Neuronal stem cell (in vitro differentiated cells): ENCODE measurements at regions not wholly inside any gene's neighbourhood (a gene's known extent, or its start where the extent isn't known, plus 50 kb on each side); places are given as distances from the start of the nearest gene placed in this dataset.

Source experiments
- DNase-seq: peaks from one replicate; pipeline ENCODE4 v3.0.0-alpha.2; 2013; ENCODE audit warnings: low spot score
- H2AFZ ChIP-seq: one replicate; pipeline ENCODE4 v1.6.1; 2013; ENCODE audit warnings: mild to moderate bottlenecking, low read length, inconsistent platforms
- H2AK5ac ChIP-seq: 2 replicates; pipeline ENCODE4 v1.6.1; 2013; ENCODE audit warnings: low read depth, mild to moderate bottlenecking, inconsistent platforms, low read length, moderate library complexity, mixed read lengths
- H2BK120ac ChIP-seq: 2 replicates; pipeline ENCODE4 v1.6.1; 2013; ENCODE audit warnings: low read depth, mild to moderate bottlenecking, inconsistent platforms, low read length, moderate library complexity, mixed read lengths
- H2BK12ac ChIP-seq: one replicate; pipeline ENCODE4 v1.6.1; 2013; ENCODE audit warnings: low read length, inconsistent platforms
- H2BK15ac ChIP-seq: 2 replicates; pipeline ENCODE4 v1.6.1; 2013; ENCODE audit warnings: mild to moderate bottlenecking, low read length, inconsistent platforms, mixed read lengths
- H2BK5ac ChIP-seq: one replicate; pipeline ENCODE4 v1.6.1; 2013; ENCODE audit warnings: inconsistent platforms, mild to moderate bottlenecking, low read length, moderate library complexity
- H3K14ac ChIP-seq: one replicate; pipeline ENCODE4 v1.6.1; 2013; ENCODE audit warnings: low read length, inconsistent platforms
- H3K18ac ChIP-seq: 2 replicates; pipeline ENCODE4 v1.6.1; 2013; ENCODE audit warnings: low read length, inconsistent platforms
- H3K23ac ChIP-seq: 2 replicates; pipeline ENCODE4 v1.6.1; 2013; ENCODE audit warnings: low read depth, mild to moderate bottlenecking, mixed read lengths, low read length, inconsistent platforms; ENCODE audit not compliant: poor library complexity
- H3K27ac ChIP-seq: replicated peaks from 3 replicates; pipeline ENCODE4 v1.5.1; 2013; ENCODE audit warnings: low read length, inconsistent platforms
- H3K27me3 ChIP-seq, 3 experiments: 2 replicates each; pipeline ENCODE4 v1.6.1; 2013; ENCODE audit warnings: low read length in 3 of 3, mild to moderate bottlenecking in 2 of 3, inconsistent platforms in 1 of 3, low read depth in 1 of 3, mixed read lengths in 1 of 3, moderate library complexity in 1 of 3; ENCODE audit not compliant: control insufficient read depth in 3 of 3, insufficient read depth in 3 of 3
- H3K36me3 ChIP-seq, 2 donors: replicated peaks in 1 of 2; 2 replicates each; pipeline ENCODE4 v1.6.1; 2013; ENCODE audit warnings: low read length in 2 of 2; ENCODE audit not compliant: control insufficient read depth in 2 of 2, insufficient read depth in 2 of 2
- H3K4ac ChIP-seq: 2 replicates; pipeline ENCODE4 v1.6.1; 2013; ENCODE audit warnings: inconsistent platforms, mild to moderate bottlenecking, low read length, moderate library complexity
- H3K4me1 ChIP-seq, 2 donors: 1 replicate in 1 of 2; 2 replicates in 1 of 2; pipeline ENCODE4 v1.6.1; 2013; ENCODE audit warnings: low read length in 2 of 2, low read depth in 1 of 2; ENCODE audit not compliant: control insufficient read depth in 2 of 2, insufficient read depth in 1 of 2
- H3K4me2 ChIP-seq: one replicate; pipeline ENCODE4 v1.6.1; 2013; ENCODE audit warnings: mild to moderate bottlenecking, low read length, inconsistent platforms; ENCODE audit not compliant: insufficient read depth, poor library complexity, severe bottlenecking
- H3K4me3 ChIP-seq, 2 donors: 2 replicates each; pipeline ENCODE4 v1.5.1; 2013; ENCODE audit warnings: low read length in 2 of 2, mild to moderate bottlenecking in 2 of 2, inconsistent platforms in 1 of 2, moderate library complexity in 1 of 2
- H3K79me1 ChIP-seq: one replicate; pipeline ENCODE4 v1.6.1; 2013; ENCODE audit warnings: low read depth, mild to moderate bottlenecking, inconsistent platforms, low read length, moderate library complexity
- H3K9ac ChIP-seq: one replicate; pipeline ENCODE4 v1.6.1; 2013; ENCODE audit warnings: mild to moderate bottlenecking, low read depth, low read length, inconsistent platforms; ENCODE audit not compliant: poor library complexity
- H3K9me3 ChIP-seq, 2 donors: replicated peaks in 1 of 2; 2 replicates each; pipeline versions ENCODE3 to v1.6.1; 2013; ENCODE audit warnings: low read length in 2 of 2, mild to moderate bottlenecking in 2 of 2, inconsistent platforms in 1 of 2, low read depth in 1 of 2, mixed read lengths in 1 of 2, moderate library complexity in 1 of 2; ENCODE audit not compliant: control insufficient read depth in 2 of 2, insufficient read depth in 1 of 2
- H4K8ac ChIP-seq: one replicate; pipeline ENCODE4 v1.6.1; 2013; ENCODE audit warnings: low read depth, mild to moderate bottlenecking, inconsistent platforms, low read length, moderate library complexity
- H4K91ac ChIP-seq: one replicate; pipeline ENCODE4 v1.6.1; 2013; ENCODE audit warnings: low read length, low read depth, mild to moderate bottlenecking, inconsistent platforms; ENCODE audit not compliant: poor library complexity
- WGBS, 2 donors: extraction: QIAGEN DNeasy Blood & Tissue Kit; methylation state at CpG; one replicate each; pipeline ENCODE4 v1.1.7; 2013; ENCODE audit warnings: missing lambda C conversion rate in 2 of 2, mixed read lengths in 1 of 2; ENCODE audit not compliant: insufficient read length in 2 of 2, insufficient replicate concordance in 1 of 2; ENCODE audit errors: extremely low coverage in 2 of 2; 5-methylcytosine and 5-hydroxymethylcytosine counted together

- Histone ChIP-seq H2AFZ (no peak overlapping the region), H3K4me3 (no peak overlapping the region), H2BK5ac (no peak overlapping the region), H4K91ac (no peak overlapping the region), H2BK120ac (no peak overlapping the region), H3K14ac (no peak overlapping the region), H2BK12ac (no peak overlapping the region), H3K9ac (no peak overlapping the region), H3K18ac (no peak overlapping the region), H2AK5ac (no peak overlapping the region), H3K79me1 (no peaks in the 10 kb centered on the region), H3K27me3 (no peaks in the 10 kb centered on the region), H4K8ac (no peak overlapping the region), H3K27ac (no peak overlapping the region), H3K23ac (no peak overlapping the region), H3K4ac (no peak overlapping the region), H3K36me3 (no peaks in the 10 kb centered on the region), H2BK15ac (no peak overlapping the region), H3K4me2 (no peak overlapping the region), H3K4me1 (no peaks in the 10 kb centered on the region), H3K9me3 (no peaks in the 10 kb centered on the region)
- no peak for DNase-seq
- no CpG with 5 or more reads among the region's 3 CpGs for WGBS, 2 donors
These were observed 191.4 kb downstream of the MBD2 start for GRCh38 chr18:54033052-54033451.

GRCh38 chr18:54032412-54032811 is 192.1 kb downstream of the MBD2 start:
- H3K18ac ChIP-seq = no peak overlapping the region
- H3K4me2 ChIP-seq = no peak overlapping the region
- no peak overlapping the region for H4K8ac ChIP-seq

GRCh38 chr18:54031243-54031642 is 193.2 kb downstream of the MBD2 start:
- no peak overlapping the region for H2BK120ac ChIP-seq
- H3K4me1 ChIP-seq = no peaks in the 10 kb centered on the region
- no peak overlapping the region for H3K4me3 ChIP-seq
- no peak overlapping the region for H2AK5ac ChIP-seq
- H3K27me3 ChIP-seq = no peaks in the 10 kb centered on the region
- H3K36me3 ChIP-seq = no peaks in the 10 kb centered on the region
- H3K18ac ChIP-seq = no peak overlapping the region
- H2BK15ac ChIP-seq = no peak overlapping the region
- H4K91ac ChIP-seq = no peak overlapping the region
- no peaks in the 10 kb centered on the region for H3K9me3 ChIP-seq
- no peaks in the 10 kb centered on the region for H3K79me1 ChIP-seq
- no peak overlapping the region for H3K4me2 ChIP-seq
- no peak overlapping the region for H3K14ac ChIP-seq
- no peak for DNase-seq
- no peak overlapping the region for H2AFZ ChIP-seq
- H3K23ac ChIP-seq = no peak overlapping the region
- H3K9ac ChIP-seq = no peak overlapping the region
- H3K4ac ChIP-seq = no peak overlapping the region
- no peak overlapping the region for H3K27ac ChIP-seq
- no peak overlapping the region for H2BK12ac ChIP-seq
- H2BK5ac ChIP-seq = no peak overlapping the region
- no peak overlapping the region for H4K8ac ChIP-seq

More at GRCh38 chr18:54032412-54032811, 192.1 kb downstream of the MBD2 start:
- no peak overlapping the region for H3K9ac ChIP-seq
- no peaks in the 10 kb centered on the region for H3K4me1 ChIP-seq
- H3K27ac ChIP-seq = no peak overlapping the region
- no peak overlapping the region for H3K4ac ChIP-seq
- no peak overlapping the region for H2BK120ac ChIP-seq
- H2BK15ac ChIP-seq = no peak overlapping the region
- H2AFZ ChIP-seq = no peak overlapping the region
- no peak overlapping the region for H3K14ac ChIP-seq
- no peaks in the 10 kb centered on the region for H3K79me1 ChIP-seq
- no peak for DNase-seq
- no peak overlapping the region for H3K4me3 ChIP-seq
- H3K9me3 ChIP-seq = no peaks in the 10 kb centered on the region
- H2BK12ac ChIP-seq = no peak overlapping the region
- H4K91ac ChIP-seq = no peak overlapping the region
- no peak overlapping the region for H2BK5ac ChIP-seq
- no peaks in the 10 kb centered on the region for H3K36me3 ChIP-seq
- no peaks in the 10 kb centered on the region for H3K27me3 ChIP-seq
- H2AK5ac ChIP-seq = no peak overlapping the region
- no peak overlapping the region for H3K23ac ChIP-seq

GRCh38 chr18:54030434-54030833 is 194.0 kb downstream of the MBD2 start:
- no peak overlapping the region for H2AK5ac ChIP-seq

More at GRCh38 chr18:54030434-54030833, 194.0 kb downstream of the MBD2 start:
- no peaks in the 10 kb centered on the region for H3K27me3 ChIP-seq
- no peak overlapping the region for H2BK15ac ChIP-seq
- no peak overlapping the region for H3K18ac ChIP-seq
- no peak overlapping the region for H2BK5ac ChIP-seq
- WGBS, 2 donors = no CpG with 5 or more reads among the region's 2 CpGs
- H3K4ac ChIP-seq = no peak overlapping the region
- no peak overlapping the region for H4K8ac ChIP-seq
- no peaks in the 10 kb centered on the region for H3K79me1 ChIP-seq
- no peak overlapping the region for H3K4me2 ChIP-seq
- H3K23ac ChIP-seq = no peak overlapping the region
- no peak overlapping the region for H3K27ac ChIP-seq
- no peak overlapping the region for H3K14ac ChIP-seq
- H3K9me3 ChIP-seq = no peaks in the 10 kb centered on the region
- no peak overlapping the region for H2BK12ac ChIP-seq
- no peak overlapping the region for H3K4me3 ChIP-seq
- no peak overlapping the region for H4K91ac ChIP-seq
- DNase-seq = no peak
- H3K4me1 ChIP-seq = no peaks in the 10 kb centered on the region
- no peak overlapping the region for H2BK120ac ChIP-seq
- H2AFZ ChIP-seq = no peak overlapping the region
- no peaks in the 10 kb centered on the region for H3K36me3 ChIP-seq
- no peak overlapping the region for H3K9ac ChIP-seq
